ENCODE measurements at regions not wholly inside any gene's neighbourhood (a gene's known extent, or its start where the extent isn't known, plus 50 kb on each side); places are given as distances from the start of the nearest gene placed in this dataset.

- Histone ChIP-seq H3K36me3 (no peaks in the 10 kb centered on the region), H3K4me1 (no peaks in the 10 kb centered on the region), H3K4me3 (no peak overlapping the region), H3K27ac (no peak overlapping the region), H3K9me3 (no peaks in the 10 kb centered on the region), H3K27me3 (no peaks in the 10 kb centered on the region)
- no peak for DNase-seq
- TF ChIP-seq CTCF (IDR thresholded peaks at IDR 0.05) (no peak), POLR2A (IDR thresholded peaks at IDR 0.05) (no peak)
These were observed 151.3 kb downstream of the NR4A2 start for GRCh38 chr2:156181208-156181607.

GRCh38 chr2:156177654-156178053 lies 154.9 kb downstream of the NR4A2 start:
- Histone ChIP-seq H3K4me3 (no peak overlapping the region), H3K9me3 (no peaks in the 10 kb centered on the region), H3K27me3 (no peaks in the 10 kb centered on the region), H3K36me3 (no peaks in the 10 kb centered on the region), H3K27ac (no peak overlapping the region), H3K4me1 (no peaks in the 10 kb centered on the region)
- DNase-seq, result no peak
- TF ChIP-seq POLR2A (IDR thresholded peaks at IDR 0.05) (no peak), CTCF (IDR thresholded peaks at IDR 0.05) (no peak)

DNA sequence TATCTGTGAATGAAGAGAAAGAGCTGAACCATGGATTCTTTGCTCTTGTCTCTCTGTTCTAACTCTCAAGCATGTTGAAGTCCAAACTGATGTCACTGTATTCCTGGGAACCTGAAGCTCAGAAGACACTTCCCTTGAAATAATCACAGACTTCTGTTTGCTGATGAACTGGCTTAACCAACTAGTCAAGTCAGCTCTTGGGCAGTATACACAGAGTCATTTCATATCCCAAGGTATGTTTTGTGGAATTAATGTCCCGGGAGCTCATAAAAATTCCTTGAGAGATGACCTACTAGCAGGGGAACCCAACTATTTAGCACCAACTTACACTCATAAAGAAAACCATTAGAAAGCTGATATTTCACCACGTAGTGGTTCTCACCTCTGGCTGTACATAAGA lies 156.6 kb downstream of the NR4A2 start:
- Histone ChIP-seq H3K27me3 (no peaks in the 10 kb centered on the region), H3K4me1 (no peaks in the 10 kb centered on the region), H3K9me3 (no peaks in the 10 kb centered on the region), H3K36me3 (no peaks in the 10 kb centered on the region), H3K4me3 (no peak overlapping the region), H3K27ac (no peak overlapping the region)
- TF ChIP-seq CTCF (IDR thresholded peaks at IDR 0.05) (no peak), POLR2A (IDR thresholded peaks at IDR 0.05) (no peak)
- DNase-seq, result no peak

- H3K36me3 ChIP-seq, result no peaks in the 10 kb centered on the region
- TF ChIP-seq CTCF (IDR thresholded peaks at IDR 0.05), result no peak
- no peak for TF ChIP-seq POLR2A (IDR thresholded peaks at IDR 0.05)
- H3K4me1 ChIP-seq, result no peaks in the 10 kb centered on the region
- H3K4me3 ChIP-seq, result no peak overlapping the region
- H3K9me3 ChIP-seq, result no peaks in the 10 kb centered on the region
- no peak overlapping the region for H3K27ac ChIP-seq
- H3K27me3 ChIP-seq, result no peaks in the 10 kb centered on the region
- DNase-seq, result no peak
These were observed 161.6 kb downstream of the NR4A2 start for GRCh38 chr2:156170929-156171328.

DNA sequence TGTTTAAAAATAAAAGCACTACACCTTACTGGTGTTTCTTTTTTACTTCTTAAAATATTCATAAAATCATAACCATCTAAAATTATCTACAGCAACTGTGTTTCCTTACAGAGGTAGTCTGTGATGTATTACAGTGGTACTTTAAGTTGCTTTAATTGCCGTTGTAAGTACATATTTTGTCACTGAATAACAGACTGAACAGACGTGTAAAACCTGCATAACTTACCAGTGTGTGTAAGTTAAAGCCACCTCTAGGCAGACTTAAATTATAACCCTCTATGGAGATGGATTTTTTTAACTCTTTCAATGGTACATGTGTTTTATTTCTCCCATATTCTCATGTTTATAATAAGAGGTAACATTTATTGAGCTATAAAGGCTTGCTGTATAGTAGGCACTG lies 166.8 kb downstream of the NR4A2 start:
- no peak for DNase-seq
- Histone ChIP-seq H3K27me3 (no peaks in the 10 kb centered on the region), H3K36me3 (no peaks in the 10 kb centered on the region), H3K4me3 (no peak overlapping the region), H3K9me3 (no peaks in the 10 kb centered on the region), H3K27ac (no peak overlapping the region), H3K4me1 (no peaks in the 10 kb centered on the region)
- TF ChIP-seq POLR2A (IDR thresholded peaks at IDR 0.05) (no peak), CTCF (IDR thresholded peaks at IDR 0.05) (no peak)

- Histone ChIP-seq H3K4me3 (no peak overlapping the region), H3K36me3 (no peaks in the 10 kb centered on the region), H3K27me3 (no peaks in the 10 kb centered on the region), H3K9me3 (no peaks in the 10 kb centered on the region), H3K4me1 (no peaks in the 10 kb centered on the region), H3K27ac (no peak overlapping the region)
- TF ChIP-seq CTCF (IDR thresholded peaks at IDR 0.05) (no peak), POLR2A (IDR thresholded peaks at IDR 0.05) (no peak)
- DNase-seq, result no peak
These were observed 168.3 kb downstream of the NR4A2 start for GRCh38 chr2:156164091-156164720.

Data from Peyer's patch (tissue), 4 donors.